Activated CD8-positive, alpha-beta T cell treated with anti-CD3 and anti-CD28 coated beads for 36 hours (primary cell): ENCODE measurements at regions not wholly inside any gene's neighbourhood (a gene's known extent, or its start where the extent isn't known, plus 50 kb on each side); places are given as distances from the start of the nearest gene placed in this dataset.
"Not testable (repeated sequence)": the region's sequence is repeated elsewhere in the genome, so short reads cannot be mapped to it uniquely, and the experiment has no call there.

Source experiments
- ATAC-seq: fragments of 200-7000 bp; cut with Tn5 transposase; one replicate; pipeline ENCODE4 v1.10.0; 2021; ENCODE audit warnings: mild to moderate bottlenecking, moderate library complexity
- CTCF ChIA-PET: fragments of 350-600 bp; sonication (Branson Sonifier 250); formaldehyde crosslinking; loops from one replicate; lab custom pipeline; 2021; ENCODE audit warnings: antibody characterized with exemption; lab: Charles Lee
- POLR2A ChIA-PET: fragments of 350-600 bp; sonication (Branson Sonifier 250); formaldehyde crosslinking; loops from one replicate; lab custom pipeline; 2021; ENCODE audit warnings: antibody characterized with exemption; lab: Charles Lee
- DNase-seq: peaks from one replicate; pipeline ENCODE4 v3.0.0-alpha.2; 2020
- H3K27ac Mint-ChIP-seq: one replicate; pipeline ENCODE4 v1.8.0; 2021; ENCODE audit warnings: mild to moderate bottlenecking, mixed read lengths
- H3K27me3 Mint-ChIP-seq: one replicate; pipeline ENCODE4 v1.8.0; 2021; ENCODE audit warnings: mixed read lengths
- H3K36me3 Mint-ChIP-seq: one replicate; pipeline ENCODE4 v1.8.0; 2021; ENCODE audit warnings: low read depth, mixed read lengths
- H3K4me1 Mint-ChIP-seq: one replicate; pipeline ENCODE4 v1.8.0; 2021; ENCODE audit warnings: low read depth, mixed read lengths
- H3K4me3 Mint-ChIP-seq: one replicate; pipeline ENCODE4 v1.8.0; 2021; ENCODE audit warnings: mild to moderate bottlenecking, moderate library complexity, mixed read lengths
- H3K9me3 Mint-ChIP-seq: one replicate; pipeline ENCODE4 v1.8.0; 2021; ENCODE audit warnings: mixed read lengths
- intact Hi-C: fragments of 100-400 bp; cut with micrococcal nuclease; formaldehyde crosslinking; loops from one replicate; pipeline ENCODE4 v1.10.0; 2022
- TF ChIP-seq, protein P1 (sequence below): fragments of 200-600 bp; IDR thresholded peaks from one replicate; pipeline ENCODE4 v1.8.0; 2022; ENCODE audit warnings: antibody characterized with exemption, mild to moderate bottlenecking

DNA sequence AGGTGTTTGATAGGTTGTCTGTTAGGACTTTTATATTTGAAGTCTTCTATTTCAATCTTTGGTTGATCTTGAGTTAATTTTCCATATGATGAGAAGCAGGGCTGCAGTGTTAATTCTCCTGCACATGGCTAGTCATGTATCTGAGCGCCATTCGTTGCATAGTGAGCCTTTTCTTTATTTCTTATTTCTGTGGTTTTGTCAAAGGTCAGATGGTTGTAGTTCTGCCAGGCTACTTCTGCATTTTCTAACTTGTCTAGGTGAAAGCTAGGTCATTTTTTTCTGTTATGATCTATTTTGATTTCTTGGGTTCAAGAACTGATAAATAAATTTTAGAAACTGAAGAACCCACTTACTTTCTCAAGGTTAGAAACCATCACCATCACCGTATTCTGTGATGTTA, 56.7 kb downstream of the CCDC74A start:
- TF ChIP-seq, protein P1, sequence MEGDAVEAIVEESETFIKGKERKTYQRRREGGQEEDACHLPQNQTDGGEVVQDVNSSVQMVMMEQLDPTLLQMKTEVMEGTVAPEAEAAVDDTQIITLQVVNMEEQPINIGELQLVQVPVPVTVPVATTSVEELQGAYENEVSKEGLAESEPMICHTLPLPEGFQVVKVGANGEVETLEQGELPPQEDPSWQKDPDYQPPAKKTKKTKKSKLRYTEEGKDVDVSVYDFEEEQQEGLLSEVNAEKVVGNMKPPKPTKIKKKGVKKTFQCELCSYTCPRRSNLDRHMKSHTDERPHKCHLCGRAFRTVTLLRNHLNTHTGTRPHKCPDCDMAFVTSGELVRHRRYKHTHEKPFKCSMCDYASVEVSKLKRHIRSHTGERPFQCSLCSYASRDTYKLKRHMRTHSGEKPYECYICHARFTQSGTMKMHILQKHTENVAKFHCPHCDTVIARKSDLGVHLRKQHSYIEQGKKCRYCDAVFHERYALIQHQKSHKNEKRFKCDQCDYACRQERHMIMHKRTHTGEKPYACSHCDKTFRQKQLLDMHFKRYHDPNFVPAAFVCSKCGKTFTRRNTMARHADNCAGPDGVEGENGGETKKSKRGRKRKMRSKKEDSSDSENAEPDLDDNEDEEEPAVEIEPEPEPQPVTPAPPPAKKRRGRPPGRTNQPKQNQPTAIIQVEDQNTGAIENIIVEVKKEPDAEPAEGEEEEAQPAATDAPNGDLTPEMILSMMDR = no peak
- Mint-ChIP-seq H3K9me3 (no peaks in the 10 kb centered on the region), H3K36me3 (no peaks in the 10 kb centered on the region), H3K27ac (no peak overlapping the region), H3K4me1 (no peaks in the 10 kb centered on the region), H3K27me3 (peaks cover 22% of the 10 kb centered on the region), H3K4me3 (no peak overlapping the region)
- no peak for ATAC-seq
- DNase-seq = no peak
- intact Hi-C loops = no loop called here
- ChIA-PET POLR2A (no interaction called here), CTCF (no interaction called here)

- CTCF ChIA-PET = no interaction called here
- peaks cover 22% of the 10 kb centered on the region for H3K27me3 Mint-ChIP-seq
- H3K9me3 Mint-ChIP-seq = no peaks in the 10 kb centered on the region
- TF ChIP-seq, protein P1 = no peak
- H3K4me3 Mint-ChIP-seq = no peak overlapping the region
- no peaks in the 10 kb centered on the region for H3K4me1 Mint-ChIP-seq
- POLR2A ChIA-PET = no interaction called here
- intact Hi-C loops = no loop called here
- ATAC-seq (no peak), DNase-seq (no peak)
- no peaks in the 10 kb centered on the region for H3K36me3 Mint-ChIP-seq
- H3K27ac Mint-ChIP-seq = no peak overlapping the region
Measured at GRCh38 chr2:131584940-131585339, 57.3 kb downstream of the CCDC74A start.

- Mint-ChIP-seq H3K36me3 (no peaks in the 10 kb centered on the region), H3K27ac (no peak overlapping the region), H3K4me1 (no peaks in the 10 kb centered on the region), H3K4me3 (no peak overlapping the region), H3K9me3 (no peaks in the 10 kb centered on the region), H3K27me3 (peaks cover 19% of the 10 kb centered on the region)
- DNase-seq (no peak), ATAC-seq (no peak)
- intact Hi-C loops = no loop called here
- ChIA-PET POLR2A (no interaction called here), CTCF (no interaction called here)
- TF ChIP-seq, protein P1 = no peak
Measured at GRCh38 chr2:131588152-131588873, 60.6 kb downstream of the CCDC74A start.

DNA sequence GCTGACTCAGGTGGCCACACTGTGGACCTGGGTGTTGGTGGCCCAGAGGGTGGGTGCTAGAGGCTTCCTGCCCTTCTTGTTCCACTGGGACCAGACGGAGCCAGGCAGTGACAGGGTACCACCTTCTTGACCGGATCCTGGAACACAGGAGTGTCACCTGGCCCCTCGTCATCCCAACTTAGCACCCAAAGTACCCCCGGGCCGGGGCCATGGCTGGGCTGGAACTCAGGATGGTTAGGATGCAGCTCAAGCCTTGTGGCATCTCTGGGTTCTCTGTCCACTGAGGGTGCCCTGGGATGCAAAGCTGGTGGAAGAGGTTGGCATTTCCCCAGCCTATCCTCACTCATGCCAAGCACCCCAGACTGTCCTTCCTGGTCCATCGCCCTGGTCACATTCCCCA, 61.4 kb downstream of the CCDC74A start:
- CTCF ChIA-PET, H3K9me3 Mint-ChIP-seq, intact Hi-C loops, ATAC-seq, H3K4me3 Mint-ChIP-seq, H3K36me3 Mint-ChIP-seq, H3K27ac Mint-ChIP-seq, DNase-seq, H3K4me1 Mint-ChIP-seq, POLR2A ChIA-PET: not testable (repeated sequence)
- peaks cover 13% of the 10 kb centered on the region for H3K27me3 Mint-ChIP-seq

DNA sequence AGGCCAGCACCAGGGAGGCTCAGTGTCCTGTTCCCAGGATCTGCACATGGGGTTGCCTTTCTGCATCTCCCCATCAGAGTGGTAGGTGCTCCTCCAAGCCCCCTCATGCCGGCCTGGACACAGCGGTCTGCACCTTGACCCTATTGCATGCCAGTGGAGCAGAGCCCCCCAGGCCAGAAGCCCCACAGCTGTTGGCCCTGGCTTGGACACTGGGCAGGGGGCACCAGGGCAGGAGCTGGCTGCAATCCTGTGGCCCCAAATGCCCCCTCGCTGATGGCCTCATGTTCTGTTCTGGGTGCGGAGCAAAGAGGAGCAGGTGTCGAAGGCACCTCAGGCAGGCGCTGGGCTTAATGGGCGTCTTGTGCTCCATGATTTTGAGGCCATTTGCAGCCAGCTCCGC, 62.7 kb downstream of the CCDC74A start:
- DNase-seq (no peak), ATAC-seq (no peak)
- no peaks in the 10 kb centered on the region for H3K9me3 Mint-ChIP-seq
- H3K4me3 Mint-ChIP-seq = no peak overlapping the region
- POLR2A ChIA-PET = no interaction called here
- H3K27ac Mint-ChIP-seq = no peak overlapping the region
- peaks cover 8% of the 10 kb centered on the region for H3K27me3 Mint-ChIP-seq
- H3K36me3 Mint-ChIP-seq = no peaks in the 10 kb centered on the region
- intact Hi-C loops = no loop called here
- TF ChIP-seq, protein P1 = no peak
- CTCF ChIA-PET = no interaction called here
- H3K4me1 Mint-ChIP-seq = no peaks in the 10 kb centered on the region
